GM21786 (cell line): ENCODE measurements at regions not wholly inside any gene's neighbourhood (a gene's known extent, or its start where the extent isn't known, plus 50 kb on each side); places are given as distances from the start of the nearest gene placed in this dataset.
A peak's percentile ranks its signal among the peaks of the same experiment; 100 is the strongest.

ENCODE experiments used
- ATAC-seq: cut with Tn5 transposase; IDR thresholded peaks from one replicate; pipeline ENCODE4 v1.9.1; 2021; ENCODE audit not compliant: unreplicated experiment

DNA sequence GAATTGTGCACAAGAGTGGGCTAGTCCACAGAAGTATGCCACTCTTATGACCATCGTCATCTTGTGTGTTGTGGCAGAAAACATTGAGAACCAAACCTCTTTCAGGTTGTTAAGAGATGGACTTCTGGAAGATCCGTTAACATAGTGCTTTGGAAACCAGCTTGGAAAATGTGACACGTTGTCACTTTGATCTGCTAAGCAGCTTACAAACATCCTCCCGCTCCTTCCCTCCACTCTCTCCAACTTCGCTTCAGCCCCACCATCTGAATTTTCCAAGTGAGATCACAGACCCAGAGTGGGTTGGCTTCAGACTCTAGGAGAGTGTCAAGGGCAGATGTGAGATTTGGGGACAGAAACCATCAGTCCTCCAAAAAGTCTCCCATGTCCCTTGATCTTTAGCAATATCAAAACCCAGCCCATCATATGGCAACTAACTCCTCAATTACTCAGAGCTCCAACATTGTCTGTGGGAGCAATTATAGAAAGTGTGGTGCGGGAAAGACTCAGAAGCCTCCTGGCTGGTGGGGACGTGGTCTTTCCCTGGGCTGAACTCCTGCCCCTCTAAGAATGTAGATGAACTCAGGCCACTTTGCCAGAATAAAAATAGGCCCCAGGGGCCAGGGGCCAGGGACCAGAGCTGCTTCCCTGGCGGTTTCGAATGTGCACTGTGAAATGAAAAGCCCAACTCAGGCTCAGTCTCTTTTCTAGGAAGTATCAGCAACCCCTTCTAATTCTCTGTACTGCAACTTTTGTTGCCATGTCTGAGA lies 129.5 kb downstream of the SLC38A6 start:
- no peak for ATAC-seq

- no peak for ATAC-seq
Observed at GRCh38 chr14:61109288-61109687, 128.2 kb downstream of the SLC38A6 start.

- no peak for ATAC-seq
Observed at GRCh38 chr14:61108496-61109141, 127.6 kb downstream of the SLC38A6 start.

DNA sequence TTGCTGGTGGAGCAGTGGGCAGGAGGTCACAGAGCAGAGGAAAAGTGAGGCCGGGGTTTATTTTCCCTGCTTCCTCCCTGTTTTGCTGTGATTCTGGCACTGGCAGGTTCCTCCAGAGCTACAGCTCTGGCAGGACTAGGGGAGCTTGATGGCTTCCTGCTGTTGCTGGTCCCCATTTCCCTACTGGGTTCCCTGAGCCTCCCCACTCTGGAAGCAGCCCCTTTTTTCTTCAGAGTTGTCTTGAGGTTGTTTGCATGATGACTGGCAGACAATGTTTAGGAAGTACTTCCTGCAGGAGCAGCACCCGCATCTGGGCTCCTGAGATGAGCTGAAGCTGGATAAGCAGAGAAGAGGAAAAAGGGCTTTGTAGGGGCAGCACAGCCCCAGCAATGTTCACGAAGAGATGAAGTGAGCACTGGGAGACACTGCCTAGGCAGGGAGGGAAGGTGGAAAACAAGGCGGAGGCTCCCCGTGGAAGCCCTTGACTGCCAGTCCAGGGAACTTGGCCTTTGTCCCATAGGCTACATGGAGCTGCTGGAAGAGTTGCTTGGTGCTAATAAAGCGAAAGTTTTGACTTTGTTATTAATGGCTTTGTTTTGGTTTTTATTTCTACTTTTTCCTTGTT lies 126.9 kb downstream of the SLC38A6 start:
- no peak for ATAC-seq

DNA sequence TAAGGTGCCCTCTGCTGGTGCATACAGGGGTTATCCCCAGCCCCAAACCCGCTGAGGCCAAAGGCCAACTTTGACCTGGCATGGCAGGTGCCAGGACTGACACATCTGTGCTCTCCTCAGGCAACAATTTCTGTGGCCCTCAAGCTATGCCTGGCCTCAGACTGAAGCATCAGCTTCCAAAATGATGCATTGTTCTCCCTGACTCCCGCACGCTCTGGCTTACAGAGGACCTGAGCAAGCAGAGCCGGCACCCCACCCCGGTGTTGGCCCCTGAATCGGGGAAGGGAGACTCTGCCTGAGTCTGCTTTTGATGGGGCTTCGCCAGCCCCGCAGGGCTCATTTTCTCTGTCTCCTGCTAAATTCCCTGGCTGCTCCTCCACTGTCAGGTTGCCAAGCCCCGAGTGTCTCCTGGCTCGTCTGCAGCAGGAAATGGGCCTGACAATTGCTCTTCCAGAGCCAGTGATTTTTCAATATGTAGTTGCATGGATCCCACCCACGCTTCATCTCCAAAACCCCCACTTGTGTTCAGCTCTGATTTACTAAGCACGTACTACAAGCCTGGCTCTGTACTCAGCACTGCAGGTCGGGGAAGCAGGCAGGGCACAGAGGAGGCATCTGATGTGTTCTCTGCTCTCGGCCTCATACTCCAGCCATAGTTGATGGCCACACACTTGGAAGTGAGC lies 126.1 kb downstream of the SLC38A6 start:
- no peak for ATAC-seq

DNA sequence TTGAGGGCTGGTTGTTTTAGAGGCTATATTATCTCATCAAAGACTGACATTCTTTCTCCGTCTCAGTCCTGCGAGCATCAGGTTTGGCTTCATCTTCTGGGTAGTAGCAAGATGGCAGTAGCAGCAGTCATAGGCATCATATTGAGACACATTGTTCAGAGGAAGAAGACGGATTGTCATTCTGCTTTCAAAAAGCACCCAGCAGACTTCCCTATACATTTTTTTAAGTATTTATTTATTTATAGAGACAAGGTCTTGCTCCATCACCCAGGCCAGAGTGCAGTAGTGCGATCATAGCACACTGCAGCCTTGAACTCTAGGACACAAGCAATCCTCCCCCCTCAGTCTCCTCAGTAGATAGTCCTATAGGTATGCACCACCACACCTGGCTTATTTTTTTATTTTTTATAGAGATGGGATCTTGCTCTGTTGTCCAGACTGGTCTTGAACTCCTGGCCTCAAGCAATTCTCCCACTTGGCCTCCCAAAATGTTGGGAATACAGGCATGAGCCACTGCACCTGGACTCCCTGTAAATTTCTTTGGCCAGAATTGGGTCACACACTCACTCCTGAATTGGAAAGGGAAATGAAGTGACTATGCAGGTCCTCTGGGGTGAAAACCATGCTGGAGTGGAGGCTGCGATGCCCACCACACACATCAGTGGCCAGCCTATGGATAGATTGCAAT lies 125.4 kb downstream of the SLC38A6 start:
- no peak for ATAC-seq

DNA sequence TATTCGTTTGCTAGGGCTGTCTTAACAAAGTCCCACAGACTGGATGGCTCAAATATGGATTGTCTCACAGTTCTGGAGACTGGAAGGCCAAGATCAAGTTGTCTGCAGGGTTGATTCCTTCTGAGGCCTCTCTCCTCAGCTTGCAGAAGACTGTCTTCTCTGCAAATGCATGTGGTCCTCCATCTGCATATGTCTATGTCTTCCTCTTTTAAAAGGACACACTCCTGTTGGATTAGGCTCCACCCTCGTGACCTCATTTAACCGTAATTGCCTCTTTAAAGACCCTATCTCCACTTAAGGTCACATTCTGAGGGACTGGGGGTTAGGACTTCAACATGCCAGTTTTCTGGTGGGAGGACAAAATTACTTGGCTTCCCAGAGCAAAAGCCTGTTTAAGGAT lies 123.3 kb downstream of the SLC38A6 start:
- ATAC-seq: no peak

- peak; percentile 66 for ATAC-seq
Observed at GRCh38 chr14:61103541-61104339, 122.7 kb downstream of the SLC38A6 start.

DNA sequence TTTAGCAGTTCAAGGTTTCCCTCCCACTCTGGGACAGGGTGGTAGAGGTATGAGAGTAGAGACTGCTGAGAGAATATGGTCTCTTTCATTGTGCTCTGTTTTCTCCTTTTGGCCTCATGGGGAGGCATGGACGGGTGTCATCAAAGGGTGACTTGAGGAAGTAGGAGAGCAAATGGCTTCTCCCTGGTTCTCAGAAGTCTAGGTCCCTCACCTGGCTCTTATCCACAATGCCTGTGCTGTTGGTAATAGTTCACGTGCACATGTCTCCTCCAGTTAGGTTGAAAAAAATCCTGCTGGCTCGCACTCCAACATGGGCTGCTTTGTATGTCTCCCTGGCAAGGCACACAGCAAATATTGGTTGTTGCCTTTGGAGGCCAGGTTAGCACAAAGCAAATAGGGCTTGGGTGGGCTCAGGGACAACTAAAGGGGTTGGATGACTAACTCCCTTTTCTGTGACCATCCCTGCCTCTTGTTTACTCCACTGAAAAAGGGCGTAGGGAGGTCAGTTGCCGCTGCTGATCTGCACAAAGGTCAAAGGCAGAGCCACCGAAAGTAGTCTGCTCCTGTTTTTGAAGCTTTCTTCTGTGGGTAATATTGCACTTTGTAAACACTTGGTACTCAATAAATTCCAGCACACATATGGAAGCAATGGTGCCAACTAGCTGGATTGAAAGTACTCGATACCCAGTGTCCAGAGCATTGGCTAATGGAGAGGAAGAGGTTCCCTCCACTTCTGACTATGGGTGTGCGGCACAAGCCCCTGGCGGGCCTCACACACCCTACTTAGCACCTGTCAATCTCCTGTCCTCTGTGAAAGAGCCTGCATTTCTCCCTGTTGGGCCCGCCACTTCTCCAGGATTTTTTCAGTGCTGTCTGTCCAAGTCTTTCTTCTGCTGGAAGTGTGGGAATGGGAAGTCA lies 121.8 kb downstream of the SLC38A6 start:
- ATAC-seq: peak; percentile 30
